ENCODE measurements at regions not wholly inside any gene's neighbourhood (a gene's known extent, or its start where the extent isn't known, plus 50 kb on each side); places are given as distances from the start of the nearest gene placed in this dataset.
"Not testable (repeated sequence)": the region's sequence is repeated elsewhere in the genome, so short reads cannot be mapped to it uniquely, and the experiment has no call there.

DNA sequence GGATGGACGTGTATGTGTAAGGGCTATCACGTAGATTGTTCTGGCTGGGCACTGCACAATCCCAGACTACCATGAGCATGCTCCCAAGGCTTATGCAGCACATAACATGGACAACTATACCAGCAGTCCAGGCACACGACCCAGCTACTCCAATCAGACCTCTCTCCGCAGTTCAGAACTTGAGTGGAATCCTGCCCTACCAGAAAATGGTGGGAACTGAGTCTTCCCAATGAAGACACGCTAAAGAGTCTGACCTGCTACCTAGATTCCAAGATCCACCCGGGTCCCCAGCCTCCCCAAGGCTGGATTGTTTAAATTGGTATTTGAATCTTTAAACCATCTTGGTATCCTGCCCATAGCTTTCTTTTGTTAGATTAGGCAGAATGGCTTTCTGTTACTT, 251.3 kb upstream of the KAZN start:
- Histone ChIP-seq H3F3A (ENCODE audit: insufficient read depth) (no peaks in the 10 kb centered on the region), H3K9ac (ENCODE audit: low read length) (no peak overlapping the region), H3K4me2 (ENCODE audit: low read depth, low read length, poor library complexity, severe bottlenecking) (no peak overlapping the region), H3K27ac (ENCODE audit: low read depth, low read length) (no peak overlapping the region), H3K36me3 (ENCODE audit: low read length) (no peaks in the 10 kb centered on the region), H3K27me3 (ENCODE audit: low read length) (no peaks in the 10 kb centered on the region), H2AFZ (ENCODE audit: low read depth, low read length, severe bottlenecking) (no peak overlapping the region), H3K4me3 (ENCODE audit: insufficient read depth, low read length, poor library complexity, severe bottlenecking) (no peak overlapping the region), H3K9me2 (replicated peaks; ENCODE audit: insufficient read depth, low read length) (no peaks in the 10 kb centered on the region), H3K9me3 (ENCODE audit: insufficient read depth, low read length) (no peaks in the 10 kb centered on the region), H4K20me1 (ENCODE audit: low read depth, low read length) (no peaks in the 10 kb centered on the region), H3K79me2 (ENCODE audit: insufficient read depth, low read length) (no peaks in the 10 kb centered on the region)
- TF ChIP-seq EZH2phosphoT487 (conservative IDR thresholded peaks at IDR 0.05; ENCODE audit: low read length): no peak
- TF ChIP-seq, protein P1, sequence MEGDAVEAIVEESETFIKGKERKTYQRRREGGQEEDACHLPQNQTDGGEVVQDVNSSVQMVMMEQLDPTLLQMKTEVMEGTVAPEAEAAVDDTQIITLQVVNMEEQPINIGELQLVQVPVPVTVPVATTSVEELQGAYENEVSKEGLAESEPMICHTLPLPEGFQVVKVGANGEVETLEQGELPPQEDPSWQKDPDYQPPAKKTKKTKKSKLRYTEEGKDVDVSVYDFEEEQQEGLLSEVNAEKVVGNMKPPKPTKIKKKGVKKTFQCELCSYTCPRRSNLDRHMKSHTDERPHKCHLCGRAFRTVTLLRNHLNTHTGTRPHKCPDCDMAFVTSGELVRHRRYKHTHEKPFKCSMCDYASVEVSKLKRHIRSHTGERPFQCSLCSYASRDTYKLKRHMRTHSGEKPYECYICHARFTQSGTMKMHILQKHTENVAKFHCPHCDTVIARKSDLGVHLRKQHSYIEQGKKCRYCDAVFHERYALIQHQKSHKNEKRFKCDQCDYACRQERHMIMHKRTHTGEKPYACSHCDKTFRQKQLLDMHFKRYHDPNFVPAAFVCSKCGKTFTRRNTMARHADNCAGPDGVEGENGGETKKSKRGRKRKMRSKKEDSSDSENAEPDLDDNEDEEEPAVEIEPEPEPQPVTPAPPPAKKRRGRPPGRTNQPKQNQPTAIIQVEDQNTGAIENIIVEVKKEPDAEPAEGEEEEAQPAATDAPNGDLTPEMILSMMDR (IDR thresholded peaks at IDR 0.05; ENCODE audit: insufficient read depth, low read length, poor library complexity, severe bottlenecking): no peak

DNA sequence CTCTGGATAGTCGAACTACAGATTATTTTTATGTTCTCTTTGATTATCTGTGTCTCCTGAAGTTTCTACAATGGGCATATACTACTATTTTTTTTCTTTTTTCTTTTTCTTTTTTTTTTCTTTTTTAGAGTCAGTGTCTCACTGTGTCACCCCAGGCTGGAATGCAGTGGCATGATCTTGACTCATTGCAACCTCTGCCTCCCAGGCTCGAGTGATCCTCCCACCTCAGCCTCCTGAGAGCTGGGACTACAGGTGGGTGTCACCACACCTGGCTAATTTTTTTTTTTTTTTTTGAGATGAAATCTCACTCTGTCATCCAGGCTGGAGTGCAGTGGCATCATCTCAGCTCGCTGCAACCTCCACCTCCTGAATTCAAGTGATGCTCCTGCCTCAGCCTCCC, 250.7 kb upstream of the KAZN start:
- Histone ChIP-seq H3K27ac (ENCODE audit: low read depth, low read length) (no peak overlapping the region), H3K9me3 (ENCODE audit: insufficient read depth, low read length) (no peaks in the 10 kb centered on the region), H3K9me2 (replicated peaks; ENCODE audit: insufficient read depth, low read length) (no peaks in the 10 kb centered on the region), H4K20me1 (ENCODE audit: low read depth, low read length) (no peaks in the 10 kb centered on the region), H3K36me3 (ENCODE audit: low read length) (no peaks in the 10 kb centered on the region), H3K9ac (ENCODE audit: low read length) (no peak overlapping the region), H3F3A (ENCODE audit: insufficient read depth) (no peaks in the 10 kb centered on the region), H3K27me3 (ENCODE audit: low read length) (no peaks in the 10 kb centered on the region), H3K4me3 (ENCODE audit: insufficient read depth, low read length, poor library complexity, severe bottlenecking) (no peak overlapping the region), H3K79me2 (ENCODE audit: insufficient read depth, low read length) (no peaks in the 10 kb centered on the region), H3K4me2 (ENCODE audit: low read depth, low read length, poor library complexity, severe bottlenecking) (no peak overlapping the region), H2AFZ (ENCODE audit: low read depth, low read length, severe bottlenecking) (no peak overlapping the region)
- TF ChIP-seq EZH2phosphoT487 (conservative IDR thresholded peaks at IDR 0.05; ENCODE audit: low read length): no peak
- TF ChIP-seq, protein P1 (IDR thresholded peaks at IDR 0.05; ENCODE audit: insufficient read depth, low read length, poor library complexity, severe bottlenecking): no peak

DNA sequence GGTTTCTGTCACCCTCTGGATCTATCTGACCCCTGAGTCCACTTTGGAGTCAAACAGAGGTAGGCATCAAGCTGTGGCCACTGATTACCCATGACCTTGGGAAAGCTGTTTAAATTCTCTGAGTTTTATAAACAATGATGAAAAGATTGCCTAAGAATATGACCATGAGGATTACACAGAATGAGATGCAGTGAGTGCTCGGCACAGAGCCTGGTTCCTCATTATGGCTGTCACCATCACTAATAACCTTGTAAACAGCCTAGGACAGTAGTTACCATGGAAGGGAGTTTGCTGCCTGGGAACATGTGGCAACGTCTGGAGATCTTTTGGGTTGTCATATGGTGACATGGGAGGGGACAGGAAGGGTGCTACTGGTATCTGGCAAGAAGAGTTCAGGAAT, 248.3 kb upstream of the KAZN start:
- H3F3A ChIP-seq (ENCODE audit: insufficient read depth): no peaks in the 10 kb centered on the region
- no peaks in the 10 kb centered on the region for H4K20me1 ChIP-seq (ENCODE audit: low read depth, low read length)
- no peaks in the 10 kb centered on the region for H3K9me2 ChIP-seq (replicated peaks; ENCODE audit: insufficient read depth, low read length)
- no peak overlapping the region for H2AFZ ChIP-seq (ENCODE audit: low read depth, low read length, severe bottlenecking)
- H3K27me3 ChIP-seq (ENCODE audit: low read length): no peaks in the 10 kb centered on the region
- H3K27ac ChIP-seq (ENCODE audit: low read depth, low read length): no peak overlapping the region
- no peak overlapping the region for H3K4me3 ChIP-seq (ENCODE audit: insufficient read depth, low read length, poor library complexity, severe bottlenecking)
- H3K4me2 ChIP-seq (ENCODE audit: low read depth, low read length, poor library complexity, severe bottlenecking): no peak overlapping the region
- no peaks in the 10 kb centered on the region for H3K36me3 ChIP-seq (ENCODE audit: low read length)
- H3K9ac ChIP-seq (ENCODE audit: low read length): no peak overlapping the region
- no peaks in the 10 kb centered on the region for H3K9me3 ChIP-seq (ENCODE audit: insufficient read depth, low read length)
- TF ChIP-seq, protein P1 (IDR thresholded peaks at IDR 0.05; ENCODE audit: insufficient read depth, low read length, poor library complexity, severe bottlenecking): no peak
- no peak for TF ChIP-seq EZH2phosphoT487 (conservative IDR thresholded peaks at IDR 0.05; ENCODE audit: low read length)
- no peaks in the 10 kb centered on the region for H3K79me2 ChIP-seq (ENCODE audit: insufficient read depth, low read length)

DNA sequence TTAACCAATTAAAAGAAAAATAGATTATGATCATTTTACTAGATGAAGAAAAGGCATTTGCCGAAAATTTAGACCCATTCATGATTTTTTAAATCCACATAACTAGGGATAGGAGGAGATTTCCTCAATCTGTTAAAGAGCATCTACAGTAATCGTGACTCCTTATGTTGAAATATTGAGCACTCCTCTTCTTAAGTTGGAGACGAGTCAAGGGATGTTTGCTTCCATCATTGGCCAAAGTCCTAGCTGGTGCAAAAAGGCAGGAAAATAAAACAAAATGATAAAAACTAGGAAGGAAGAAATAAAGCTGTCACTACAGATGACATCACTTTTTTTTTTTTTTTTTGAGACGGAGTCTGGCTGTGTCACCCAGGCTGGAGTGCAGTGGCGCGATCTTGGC, 245.6 kb upstream of the KAZN start:
- H3K9me3 ChIP-seq (ENCODE audit: insufficient read depth, low read length): no peaks in the 10 kb centered on the region
- no peak overlapping the region for H2AFZ ChIP-seq (ENCODE audit: low read depth, low read length, severe bottlenecking)

DNA sequence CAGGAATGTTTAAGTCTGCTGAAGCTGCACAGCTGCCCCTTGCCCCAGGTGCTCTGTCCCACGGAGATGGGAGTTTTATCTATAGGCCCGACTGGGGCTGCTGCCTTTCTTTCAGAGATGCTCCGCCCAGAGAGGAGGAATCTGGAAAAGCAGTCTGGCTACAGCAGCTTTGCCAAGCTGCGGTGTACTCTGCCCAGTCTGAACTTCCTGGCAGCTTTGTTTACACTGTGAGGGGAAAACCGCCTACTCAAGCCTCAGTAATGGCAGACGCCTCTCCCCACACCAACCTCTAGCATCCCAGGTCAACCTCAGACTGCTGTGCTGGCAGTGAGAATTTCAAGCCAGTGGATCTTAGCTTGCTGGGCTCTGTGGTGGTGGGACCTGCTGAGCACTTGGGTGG, 237.5 kb upstream of the KAZN start:
- H3K79me2 ChIP-seq (ENCODE audit: insufficient read depth, low read length); H3K27ac ChIP-seq (ENCODE audit: low read depth, low read length); H3K4me2 ChIP-seq (ENCODE audit: low read depth, low read length, poor library complexity, severe bottlenecking); H3K9me2 ChIP-seq (replicated peaks; ENCODE audit: insufficient read depth, low read length); H3K27me3 ChIP-seq (ENCODE audit: low read length); H3K4me3 ChIP-seq (ENCODE audit: insufficient read depth, low read length, poor library complexity, severe bottlenecking); H4K20me1 ChIP-seq (ENCODE audit: low read depth, low read length); H3K9me3 ChIP-seq (ENCODE audit: insufficient read depth, low read length); H3F3A ChIP-seq (ENCODE audit: insufficient read depth); H3K36me3 ChIP-seq (ENCODE audit: low read length); H2AFZ ChIP-seq (ENCODE audit: low read depth, low read length, severe bottlenecking); H3K9ac ChIP-seq (ENCODE audit: low read length): not testable (repeated sequence)

More for the DNA sequence above, 245.6 kb upstream of the KAZN start:
- Histone ChIP-seq H3K36me3 (ENCODE audit: low read length) (no peaks in the 10 kb centered on the region), H3K9ac (ENCODE audit: low read length) (no peak overlapping the region), H3K9me2 (replicated peaks; ENCODE audit: insufficient read depth, low read length) (no peaks in the 10 kb centered on the region), H3K27me3 (ENCODE audit: low read length) (no peaks in the 10 kb centered on the region), H3K4me3 (ENCODE audit: insufficient read depth, low read length, poor library complexity, severe bottlenecking) (no peak overlapping the region), H3K4me2 (ENCODE audit: low read depth, low read length, poor library complexity, severe bottlenecking) (no peak overlapping the region), H4K20me1 (ENCODE audit: low read depth, low read length) (no peaks in the 10 kb centered on the region), H3K27ac (ENCODE audit: low read depth, low read length) (no peak overlapping the region), H3F3A (ENCODE audit: insufficient read depth) (no peaks in the 10 kb centered on the region), H3K79me2 (ENCODE audit: insufficient read depth, low read length) (no peaks in the 10 kb centered on the region)
- TF ChIP-seq, protein P1 (IDR thresholded peaks at IDR 0.05; ENCODE audit: insufficient read depth, low read length, poor library complexity, severe bottlenecking): no peak
- TF ChIP-seq EZH2phosphoT487 (conservative IDR thresholded peaks at IDR 0.05; ENCODE audit: low read length): no peak

Measured in SU-DHL-6 (cell line).